ENCODE measurements at regions not wholly inside any gene's neighbourhood (a gene's known extent, or its start where the extent isn't known, plus 50 kb on each side); places are given as distances from the start of the nearest gene placed in this dataset.

DNA sequence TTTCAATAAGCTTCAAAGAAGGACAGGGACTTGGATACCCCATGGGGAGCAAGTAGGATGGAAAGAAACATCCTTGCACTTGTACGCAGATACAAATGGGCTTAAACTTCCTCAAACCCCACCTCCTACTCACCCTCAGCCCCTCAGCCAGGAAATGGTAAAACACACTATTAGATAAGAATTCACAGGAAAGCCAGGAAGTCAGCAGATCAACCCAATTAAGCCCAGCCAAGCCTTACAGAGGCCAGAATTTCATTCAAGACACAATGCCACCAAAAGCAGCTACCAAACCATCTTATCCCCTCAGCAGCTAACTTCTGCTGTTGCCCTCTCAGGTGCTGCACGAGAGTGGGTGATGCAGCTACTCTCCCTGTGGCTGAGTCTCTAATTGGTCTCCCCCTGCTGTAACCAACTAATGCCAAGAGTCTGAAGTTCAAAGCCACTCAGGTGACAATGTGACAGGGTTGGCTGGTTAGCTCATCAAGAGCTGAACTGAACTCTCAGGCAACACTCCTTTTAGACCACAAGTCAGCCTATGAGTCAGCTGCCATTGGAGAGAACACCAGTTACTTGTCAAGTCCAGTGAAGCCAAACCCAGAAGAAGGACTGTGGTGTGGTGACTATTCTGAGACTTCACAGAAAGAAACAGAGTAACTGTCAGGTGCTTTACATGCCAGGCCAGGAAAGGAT, 201.9 kb downstream of the ZNF608 start:
- CTCF ChIA-PET (ENCODE audit: unreplicated experiment): no interaction called here

DNA sequence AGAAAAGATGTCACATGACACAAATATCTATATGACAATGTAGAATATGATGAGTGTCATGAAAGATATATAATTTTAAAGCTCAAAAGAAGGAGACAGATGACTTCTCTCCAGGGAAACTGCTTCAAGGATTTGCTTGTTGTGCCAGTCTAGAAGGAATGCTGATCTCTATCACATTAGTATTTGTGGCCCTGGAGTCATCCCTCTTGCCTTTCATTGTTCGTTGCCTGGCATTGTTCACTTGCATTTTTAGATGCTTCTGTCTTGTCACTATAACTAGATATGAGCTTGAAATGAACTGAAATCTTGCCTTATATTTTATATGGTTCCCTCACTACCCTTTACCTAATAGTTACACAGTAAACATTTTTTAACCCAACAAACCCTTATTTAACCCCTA, 207.5 kb downstream of the ZNF608 start:
- TF ChIP-seq, protein P1, sequence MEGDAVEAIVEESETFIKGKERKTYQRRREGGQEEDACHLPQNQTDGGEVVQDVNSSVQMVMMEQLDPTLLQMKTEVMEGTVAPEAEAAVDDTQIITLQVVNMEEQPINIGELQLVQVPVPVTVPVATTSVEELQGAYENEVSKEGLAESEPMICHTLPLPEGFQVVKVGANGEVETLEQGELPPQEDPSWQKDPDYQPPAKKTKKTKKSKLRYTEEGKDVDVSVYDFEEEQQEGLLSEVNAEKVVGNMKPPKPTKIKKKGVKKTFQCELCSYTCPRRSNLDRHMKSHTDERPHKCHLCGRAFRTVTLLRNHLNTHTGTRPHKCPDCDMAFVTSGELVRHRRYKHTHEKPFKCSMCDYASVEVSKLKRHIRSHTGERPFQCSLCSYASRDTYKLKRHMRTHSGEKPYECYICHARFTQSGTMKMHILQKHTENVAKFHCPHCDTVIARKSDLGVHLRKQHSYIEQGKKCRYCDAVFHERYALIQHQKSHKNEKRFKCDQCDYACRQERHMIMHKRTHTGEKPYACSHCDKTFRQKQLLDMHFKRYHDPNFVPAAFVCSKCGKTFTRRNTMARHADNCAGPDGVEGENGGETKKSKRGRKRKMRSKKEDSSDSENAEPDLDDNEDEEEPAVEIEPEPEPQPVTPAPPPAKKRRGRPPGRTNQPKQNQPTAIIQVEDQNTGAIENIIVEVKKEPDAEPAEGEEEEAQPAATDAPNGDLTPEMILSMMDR (conservative IDR thresholded peaks at IDR 0.05; ENCODE audit: low read length): no peak
- TF ChIP-seq EZH2phosphoT487 (IDR thresholded peaks at IDR 0.05; ENCODE audit: borderline replicate concordance, low read depth, low read length): no peak
- BruUV-seq (replicated peaks): no TSS peak
- intact Hi-C loops (cut with micrococcal nuclease; ENCODE audit: unreplicated experiment): no loop called here
- no peak for DNase-seq (ENCODE audit: low spot score)
- no peak overlapping the region for H3K27ac ChIP-seq (ENCODE audit: low read depth, low read length, poor library complexity, severe bottlenecking)
- no peak overlapping the region for H3K4me2 ChIP-seq (ENCODE audit: low read length)
- no peaks in the 10 kb centered on the region for H3K79me2 ChIP-seq (ENCODE audit: insufficient read depth, low read depth, low read length)
- H3K9me2 ChIP-seq (ENCODE audit: insufficient read depth, low read length): no peaks in the 10 kb centered on the region
- POLR2A ChIA-PET: interaction anchor here (0.6 kb wide), 2 partner anchors 9 to 663 kb away, joined by 3 read pairs; no protein-coding TSS in a partner anchor
- H3K4me3 ChIP-seq (ENCODE audit: low read depth, low read length, poor library complexity, severe bottlenecking): no peak overlapping the region
- no peak overlapping the region for H2AFZ ChIP-seq (ENCODE audit: low read length)
- CTCF ChIA-PET (ENCODE audit: unreplicated experiment): no interaction called here
- H4K20me1 ChIP-seq (ENCODE audit: insufficient read depth, low read length): no peaks in the 10 kb centered on the region
- H3K9me3 ChIP-seq (ENCODE audit: low read length): no peaks in the 10 kb centered on the region
- H3K4me1 ChIP-seq (ENCODE audit: insufficient read depth, low read length, poor library complexity, severe bottlenecking): no peaks in the 10 kb centered on the region
- no peaks in the 10 kb centered on the region for H3K36me3 ChIP-seq (ENCODE audit: insufficient read depth, low read length)

More for the DNA sequence above, 201.9 kb downstream of the ZNF608 start:
- no peak overlapping the region for H3K27ac ChIP-seq (ENCODE audit: low read depth, low read length, poor library complexity, severe bottlenecking)
- peak; percentile 42 for DNase-seq (ENCODE audit: low spot score)
- no TSS peak for BruUV-seq (replicated peaks)
- H3K4me2 ChIP-seq (ENCODE audit: low read length): peak overlapping the region; percentile 13; the same call in 1 of the 2 replicates
- H3K9me3 ChIP-seq (ENCODE audit: low read length): no peaks in the 10 kb centered on the region
- H3K79me2 ChIP-seq (ENCODE audit: insufficient read depth, low read depth, low read length): no peaks in the 10 kb centered on the region
- intact Hi-C loops (cut with micrococcal nuclease; ENCODE audit: unreplicated experiment): no loop called here
- TF ChIP-seq, protein P1 (conservative IDR thresholded peaks at IDR 0.05; ENCODE audit: low read length): no peak
- no peak for TF ChIP-seq EZH2phosphoT487 (IDR thresholded peaks at IDR 0.05; ENCODE audit: borderline replicate concordance, low read depth, low read length)
- no peaks in the 10 kb centered on the region for H4K20me1 ChIP-seq (ENCODE audit: insufficient read depth, low read length)
- H2AFZ ChIP-seq (ENCODE audit: low read length): peak overlapping the region; percentile 21; the same call in 1 of the 2 replicates
- no peaks in the 10 kb centered on the region for H3K36me3 ChIP-seq (ENCODE audit: insufficient read depth, low read length)
- H3K4me1 ChIP-seq (ENCODE audit: insufficient read depth, low read length, poor library complexity, severe bottlenecking): peaks cover 11% of the 10 kb centered on the region
- H3K9me2 ChIP-seq (ENCODE audit: insufficient read depth, low read length): no peaks in the 10 kb centered on the region
- POLR2A ChIA-PET: interaction anchor here (0.5 to 1.1 kb wide), 4 partner anchors 13 to 180 kb away, joined by 3 to 4 read pairs (median 3); no protein-coding TSS in a partner anchor
- H3K4me3 ChIP-seq (ENCODE audit: low read depth, low read length, poor library complexity, severe bottlenecking): no peak overlapping the region

DNA sequence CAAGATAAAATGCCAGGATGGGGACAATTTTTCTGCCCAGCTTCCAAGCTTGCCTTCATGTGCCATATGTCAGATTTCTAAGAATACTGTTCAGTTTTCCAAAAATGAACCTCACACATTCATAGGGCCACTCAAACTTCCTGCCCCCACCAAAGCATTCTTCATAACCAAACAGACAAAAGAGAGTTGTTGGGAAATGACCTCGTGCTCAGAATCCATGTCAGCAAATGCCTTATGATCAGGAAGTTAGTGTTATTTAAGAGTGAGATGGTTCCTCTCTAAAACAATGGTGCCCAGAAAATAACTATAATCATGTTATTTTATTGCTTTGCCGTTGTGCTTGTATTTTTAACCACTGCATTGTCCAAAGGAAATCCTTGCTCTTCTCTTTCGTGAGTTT, 208.2 kb downstream of the ZNF608 start:
- intact Hi-C loops (cut with micrococcal nuclease; ENCODE audit: unreplicated experiment): no loop called here
- BruUV-seq (replicated peaks): no TSS peak
- H3K79me2 ChIP-seq (ENCODE audit: insufficient read depth, low read depth, low read length): no peaks in the 10 kb centered on the region
- H3K4me2 ChIP-seq (ENCODE audit: low read length): no peak overlapping the region
- H3K27ac ChIP-seq (ENCODE audit: low read depth, low read length, poor library complexity, severe bottlenecking): no peak overlapping the region
- H2AFZ ChIP-seq (ENCODE audit: low read length): no peak overlapping the region
- H3K4me1 ChIP-seq (ENCODE audit: insufficient read depth, low read length, poor library complexity, severe bottlenecking): no peaks in the 10 kb centered on the region
- DNase-seq (ENCODE audit: low spot score): no peak
- no peaks in the 10 kb centered on the region for H4K20me1 ChIP-seq (ENCODE audit: insufficient read depth, low read length)
- ChIA-PET POLR2A (interaction anchor here (0.5 kb wide), 1 partner anchor 782 kb away, joined by 3 read pairs; no protein-coding TSS in a partner anchor), CTCF (ENCODE audit: unreplicated experiment) (interaction anchor here (0.6 kb wide), 1 partner anchor 11 kb away, joined by 3 read pairs; no protein-coding TSS in a partner anchor)
- TF ChIP-seq, protein P1 (conservative IDR thresholded peaks at IDR 0.05; ENCODE audit: low read length): no peak
- TF ChIP-seq EZH2phosphoT487 (IDR thresholded peaks at IDR 0.05; ENCODE audit: borderline replicate concordance, low read depth, low read length): no peak
- H3K9me3 ChIP-seq (ENCODE audit: low read length): no peaks in the 10 kb centered on the region
- H3K36me3 ChIP-seq (ENCODE audit: insufficient read depth, low read length): no peaks in the 10 kb centered on the region
- H3K9me2 ChIP-seq (ENCODE audit: insufficient read depth, low read length): no peaks in the 10 kb centered on the region
- H3K4me3 ChIP-seq (ENCODE audit: low read depth, low read length, poor library complexity, severe bottlenecking): no peak overlapping the region
